M059J (cell line): ENCODE measurements at regions not wholly inside any gene's neighbourhood (a gene's known extent, or its start where the extent isn't known, plus 50 kb on each side); places are given as distances from the start of the nearest gene placed in this dataset.

Experiments
- DNase-seq: peaks from one replicate; pipeline ENCODE4 v3.0.0-alpha.2; 2012; ENCODE audit warnings: low read depth

DNA sequence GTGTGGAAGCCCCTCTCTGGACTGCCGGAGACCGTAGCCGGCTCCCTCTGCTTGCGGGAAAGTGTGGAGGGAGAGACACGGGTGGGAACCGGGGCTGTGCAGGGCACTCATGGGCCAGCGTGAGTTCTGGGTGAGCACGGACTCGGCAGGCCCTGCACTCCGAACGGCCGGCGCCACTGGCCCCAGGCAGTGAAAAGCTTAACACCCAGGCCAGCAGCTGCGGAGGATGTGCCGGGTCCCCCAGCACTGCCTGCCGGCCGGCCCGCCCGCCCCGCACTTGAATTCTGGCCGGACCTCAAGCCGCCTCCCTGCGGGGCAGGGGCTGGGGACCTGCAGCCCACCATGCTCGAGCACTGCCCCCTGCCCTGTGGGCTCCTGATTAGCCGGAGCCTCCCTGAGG, 147.0 kb downstream of the FGF9 start:
- no peak for DNase-seq

DNA sequence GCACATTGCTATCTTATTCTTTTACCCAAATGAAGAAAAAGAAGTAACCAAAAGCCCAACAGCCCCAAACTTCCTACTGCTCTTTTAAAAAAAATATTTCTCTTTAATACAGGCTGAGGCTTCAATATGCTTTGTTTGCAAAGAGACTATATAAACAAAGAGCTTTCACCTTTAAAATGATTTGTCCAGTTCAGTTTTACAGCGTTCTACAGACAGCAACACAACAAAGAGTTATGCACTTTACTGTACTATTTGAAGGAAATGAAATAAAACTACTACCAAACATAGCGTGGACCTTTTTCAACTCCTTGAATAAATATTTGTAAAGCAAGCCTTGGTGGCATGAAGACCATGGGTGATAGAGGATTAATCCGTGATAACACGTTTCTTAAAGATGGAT, 151.2 kb downstream of the FGF9 start:
- DNase-seq: no peak

DNA sequence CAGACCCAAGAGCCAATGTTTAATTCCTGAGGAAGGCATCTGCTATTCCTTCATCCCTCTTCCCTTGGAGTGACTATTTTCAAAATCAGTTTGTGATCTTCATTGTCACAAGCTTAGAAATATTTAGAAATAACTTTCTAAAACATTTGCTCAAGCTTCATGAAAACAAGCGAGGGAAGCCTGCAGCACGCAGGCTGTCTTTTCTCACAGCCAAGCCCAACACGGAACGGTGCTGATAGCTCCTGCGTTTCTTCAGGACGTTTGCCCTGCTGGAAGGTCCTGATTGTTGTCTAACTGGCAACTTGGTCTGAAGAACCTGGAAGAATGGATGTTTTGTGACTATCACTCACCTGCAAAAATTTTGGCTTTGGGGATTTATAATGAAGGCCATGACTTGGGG, 152.5 kb downstream of the FGF9 start:
- DNase-seq: no peak

DNA sequence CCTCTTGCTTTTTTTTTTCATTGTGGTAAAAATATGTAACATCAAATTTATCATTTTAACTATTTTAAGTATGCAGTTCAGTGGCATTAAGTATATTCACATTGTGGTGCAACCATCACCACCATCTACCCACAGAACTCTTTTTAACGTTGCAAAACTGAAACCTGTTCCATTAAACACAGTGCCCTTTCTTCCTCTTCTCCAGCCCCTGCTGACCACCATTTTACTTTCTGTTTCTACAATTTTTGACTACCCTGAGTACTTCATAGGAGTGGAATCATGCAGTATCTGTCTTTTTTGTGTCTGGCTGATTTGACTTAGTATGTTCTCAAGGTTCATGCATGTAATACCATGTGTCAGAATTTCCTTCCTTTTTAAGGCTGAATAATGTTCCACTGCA, 153.1 kb downstream of the FGF9 start:
- DNase-seq: no peak

DNA sequence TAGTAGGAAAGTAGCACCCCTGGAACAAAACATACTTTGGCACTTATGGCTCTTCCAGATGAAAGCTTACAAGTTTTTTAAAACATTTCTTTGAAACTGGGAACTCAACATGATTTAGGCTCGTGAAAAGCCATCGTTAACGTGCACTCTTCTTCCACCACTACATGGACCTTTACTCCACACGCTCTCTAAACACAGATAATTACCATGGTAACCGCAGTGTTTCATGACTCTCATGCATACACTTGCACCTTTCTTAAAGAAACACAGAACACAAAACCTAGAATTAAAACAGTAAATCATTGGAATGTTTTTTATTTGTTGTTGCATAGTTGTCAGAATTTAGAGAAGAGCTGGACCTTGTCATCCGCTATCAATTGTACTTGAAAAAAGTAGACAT, 154.3 kb downstream of the FGF9 start:
- no peak for DNase-seq

DNA sequence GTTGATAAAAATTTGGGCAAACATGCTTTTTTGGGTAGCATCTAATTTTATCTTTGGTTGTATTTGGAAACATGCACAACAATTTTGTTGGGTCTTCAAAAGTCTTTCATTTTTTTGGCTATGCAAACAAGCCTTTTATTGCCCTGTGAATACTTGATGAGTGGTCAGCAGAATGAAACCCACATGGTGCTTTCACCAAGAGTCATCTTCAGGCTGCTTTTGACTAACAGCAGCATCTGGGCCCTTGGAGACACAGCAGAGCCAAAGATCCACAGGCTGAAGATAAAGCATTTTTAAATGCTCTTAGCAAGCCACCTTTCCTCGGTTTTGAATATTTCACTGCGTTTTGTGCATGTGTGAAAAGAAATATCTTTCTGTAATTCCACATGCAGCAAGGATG, 154.9 kb downstream of the FGF9 start:
- DNase-seq: no peak

DNA sequence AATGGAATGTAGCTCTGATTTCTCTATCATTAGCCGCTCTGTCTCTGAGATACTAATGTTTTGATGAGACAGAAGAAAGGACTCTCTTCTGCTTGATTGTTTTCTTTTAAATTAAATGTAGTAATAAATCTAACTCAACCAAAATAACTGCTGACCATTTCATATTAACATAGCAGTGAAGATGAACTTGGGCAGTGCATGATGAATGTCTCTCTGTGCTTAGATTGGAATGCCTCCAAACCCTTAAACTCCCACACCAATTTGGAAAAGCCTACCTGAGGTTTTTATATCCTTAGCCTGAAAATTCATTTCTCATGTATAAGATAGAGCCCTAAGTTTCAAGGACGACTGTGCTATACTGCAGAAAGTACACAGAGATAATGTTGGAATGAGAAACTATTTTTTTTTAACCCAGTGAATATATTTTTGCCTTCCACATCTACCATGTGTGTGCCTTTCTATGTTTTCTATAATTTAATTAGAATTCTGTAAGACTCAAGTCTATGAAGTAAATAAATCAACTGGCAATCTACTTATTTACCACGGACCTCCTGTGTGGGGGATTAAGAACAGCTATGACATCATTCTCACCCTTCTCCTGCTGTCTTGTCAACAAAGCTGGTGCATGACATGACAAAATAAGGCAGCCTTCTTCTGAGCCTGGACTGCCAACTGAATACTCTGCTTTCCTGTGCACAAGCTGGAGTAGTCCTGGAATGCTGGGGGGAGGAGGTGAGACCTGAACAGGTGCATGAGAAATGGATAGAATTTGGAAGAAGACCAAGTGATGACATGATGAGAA, 155.5 kb downstream of the FGF9 start:
- DNase-seq: no peak

DNA sequence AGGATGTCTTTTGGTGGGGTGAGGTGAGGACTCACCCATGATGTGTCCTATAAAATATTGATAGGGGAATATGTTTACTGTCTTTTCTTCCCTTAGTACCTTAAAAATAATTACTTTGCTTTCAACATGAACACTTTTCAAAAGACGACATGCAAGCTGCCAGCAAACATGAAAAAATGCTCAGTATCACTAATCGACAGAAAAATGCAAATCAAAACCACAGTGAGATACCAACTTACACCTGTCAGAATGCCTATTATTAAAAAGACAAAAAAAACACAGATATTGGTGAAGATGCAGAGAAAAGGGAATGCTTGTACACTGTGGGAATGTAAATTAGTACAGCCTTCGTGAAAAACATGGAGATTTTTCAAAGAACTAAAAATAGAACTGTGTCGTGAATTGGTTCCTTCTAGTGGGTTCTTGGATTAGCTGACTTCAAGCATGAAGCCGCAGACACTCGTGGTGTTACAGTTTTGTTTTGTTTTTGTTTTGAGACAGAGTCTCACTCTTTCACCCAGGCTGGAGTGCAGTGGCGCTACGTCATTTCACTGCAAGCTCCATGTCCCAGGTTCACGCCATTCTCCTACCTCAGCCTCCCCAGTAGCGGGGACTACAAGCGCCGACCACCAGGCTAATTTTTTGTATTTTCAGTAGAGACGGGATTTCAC, 160.9 kb downstream of the FGF9 start:
- DNase-seq: no peak

DNA sequence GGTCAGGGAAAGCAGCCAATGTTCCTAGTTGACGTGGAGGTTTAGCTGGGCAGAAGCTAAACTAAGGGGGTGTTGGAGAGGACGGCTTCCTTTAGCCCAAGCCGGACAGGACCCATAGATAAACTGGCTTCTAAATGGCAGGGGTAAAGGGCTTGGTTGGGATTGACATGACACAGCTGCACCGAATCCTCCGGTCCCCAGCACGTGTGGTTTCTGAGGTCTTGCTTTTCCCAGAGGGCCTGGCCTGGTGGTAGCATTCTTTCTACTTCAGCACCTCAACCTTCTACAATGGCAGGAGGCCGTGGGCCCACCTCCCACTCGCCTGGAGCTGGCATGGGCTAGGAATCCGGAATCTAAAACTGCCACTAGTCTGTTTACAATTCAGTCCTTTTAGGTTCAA, 163.0 kb downstream of the FGF9 start:
- DNase-seq: no peak

DNA sequence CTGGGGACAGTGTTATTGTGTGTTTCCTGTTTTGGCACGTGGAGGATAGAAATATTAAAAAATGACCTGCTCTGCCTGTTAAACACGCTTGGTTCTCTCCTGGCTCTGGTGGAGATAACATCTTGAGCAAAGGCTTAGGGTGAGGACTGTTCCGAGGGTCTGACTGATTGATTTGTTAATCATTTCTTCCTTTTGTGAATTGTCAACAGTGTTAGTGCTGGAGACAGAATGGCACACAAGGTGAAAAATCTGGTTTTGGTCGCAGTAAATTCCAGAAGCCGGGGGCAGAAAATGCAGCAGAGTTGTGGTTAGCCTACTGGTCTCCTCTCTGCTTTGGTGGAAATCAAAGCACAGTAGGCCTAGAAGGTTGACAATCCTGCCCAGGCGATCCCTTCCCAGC, 163.6 kb downstream of the FGF9 start:
- no peak for DNase-seq

DNA sequence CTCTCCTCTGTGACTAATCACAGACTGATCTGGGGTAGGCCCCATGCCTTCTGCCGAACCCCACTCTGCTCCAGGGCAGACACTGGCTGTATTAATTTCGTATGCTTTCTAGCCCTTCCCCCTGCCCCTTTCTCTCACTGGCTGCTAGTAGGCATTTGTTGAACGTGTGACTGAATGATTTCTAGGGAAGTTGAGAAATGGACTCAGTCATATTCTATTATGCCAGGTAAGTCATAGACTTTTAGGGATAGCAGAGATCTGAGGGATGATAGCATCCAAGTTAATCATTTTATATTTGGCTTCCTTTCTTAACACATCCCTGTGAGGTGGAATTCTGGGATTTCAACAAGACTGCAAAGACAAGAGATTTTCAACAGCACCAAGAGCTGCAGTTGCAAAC, 166.4 kb downstream of the FGF9 start:
- no peak for DNase-seq

DNA sequence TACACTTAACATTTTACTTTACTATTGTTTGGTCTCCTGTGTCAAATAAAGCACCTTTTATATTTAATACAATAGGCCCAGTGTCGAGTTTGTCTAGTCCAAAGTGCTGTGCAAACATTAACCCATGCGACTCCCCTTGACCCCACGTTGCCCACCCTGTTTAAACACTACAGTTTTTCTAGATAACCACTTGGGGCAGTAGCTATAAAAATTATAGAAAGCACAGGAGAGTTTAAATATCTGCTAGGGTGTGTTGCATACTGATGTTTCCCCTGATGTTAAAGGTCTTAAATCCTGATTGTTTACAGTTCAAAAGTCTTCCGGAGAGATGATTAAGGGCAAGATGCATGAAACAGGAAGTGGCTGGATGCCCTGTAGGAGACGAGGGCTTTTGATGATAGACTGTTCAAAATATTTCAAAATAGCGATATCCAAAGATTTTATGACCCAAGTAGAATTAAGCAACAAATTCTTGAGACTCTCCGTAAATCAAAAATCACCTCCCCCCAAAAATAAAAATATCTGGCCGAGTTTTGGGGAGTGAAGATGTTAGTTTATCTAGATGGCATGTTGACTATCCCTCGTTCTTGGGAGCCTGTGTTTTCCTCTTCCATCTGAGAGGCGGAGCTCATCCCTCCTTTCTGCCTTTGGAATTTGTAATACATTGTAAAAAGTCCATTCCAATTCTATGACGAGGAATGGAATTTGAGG, 167.1 kb downstream of the FGF9 start:
- no peak for DNase-seq

DNA sequence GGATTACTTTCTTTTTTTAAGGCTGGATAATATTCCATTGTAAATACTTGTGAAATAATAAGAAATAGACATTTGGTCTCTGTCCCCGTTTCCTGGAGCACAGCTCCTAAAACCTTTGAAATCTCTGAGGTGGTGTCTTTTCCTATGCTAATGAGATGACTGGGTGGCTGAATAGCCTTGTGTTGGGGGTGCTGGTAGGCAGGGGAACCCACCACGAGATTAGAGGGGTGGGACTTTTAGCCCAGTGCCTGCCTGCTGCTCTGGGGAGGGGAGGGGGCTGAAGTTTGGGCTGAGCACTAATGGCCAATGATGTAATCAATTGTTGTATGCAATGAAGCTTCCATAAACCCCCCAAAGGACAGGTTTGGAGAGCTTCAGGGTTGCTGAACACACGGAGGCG, 175.7 kb downstream of the FGF9 start:
- no peak for DNase-seq

DNA sequence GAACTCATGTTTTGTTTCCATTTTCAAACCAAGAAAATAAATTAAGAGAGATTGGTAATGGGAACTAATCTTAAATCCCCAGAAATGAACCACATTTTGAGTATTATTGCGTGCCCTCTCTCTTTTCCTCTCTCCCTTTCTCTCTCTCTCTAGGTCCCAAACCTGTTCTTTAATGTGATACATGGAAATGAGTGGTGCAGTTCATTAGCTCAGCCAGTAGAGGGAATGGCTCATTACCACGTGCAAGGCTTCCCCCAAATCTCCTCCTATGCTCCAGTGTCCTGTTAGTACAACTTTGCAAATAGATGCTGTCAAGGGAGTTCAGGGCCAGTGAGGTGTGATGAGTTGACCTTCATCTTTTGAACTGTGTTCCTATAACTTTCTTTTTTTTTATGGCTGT, 178.4 kb downstream of the FGF9 start:
- peak; percentile 1 for DNase-seq

DNA sequence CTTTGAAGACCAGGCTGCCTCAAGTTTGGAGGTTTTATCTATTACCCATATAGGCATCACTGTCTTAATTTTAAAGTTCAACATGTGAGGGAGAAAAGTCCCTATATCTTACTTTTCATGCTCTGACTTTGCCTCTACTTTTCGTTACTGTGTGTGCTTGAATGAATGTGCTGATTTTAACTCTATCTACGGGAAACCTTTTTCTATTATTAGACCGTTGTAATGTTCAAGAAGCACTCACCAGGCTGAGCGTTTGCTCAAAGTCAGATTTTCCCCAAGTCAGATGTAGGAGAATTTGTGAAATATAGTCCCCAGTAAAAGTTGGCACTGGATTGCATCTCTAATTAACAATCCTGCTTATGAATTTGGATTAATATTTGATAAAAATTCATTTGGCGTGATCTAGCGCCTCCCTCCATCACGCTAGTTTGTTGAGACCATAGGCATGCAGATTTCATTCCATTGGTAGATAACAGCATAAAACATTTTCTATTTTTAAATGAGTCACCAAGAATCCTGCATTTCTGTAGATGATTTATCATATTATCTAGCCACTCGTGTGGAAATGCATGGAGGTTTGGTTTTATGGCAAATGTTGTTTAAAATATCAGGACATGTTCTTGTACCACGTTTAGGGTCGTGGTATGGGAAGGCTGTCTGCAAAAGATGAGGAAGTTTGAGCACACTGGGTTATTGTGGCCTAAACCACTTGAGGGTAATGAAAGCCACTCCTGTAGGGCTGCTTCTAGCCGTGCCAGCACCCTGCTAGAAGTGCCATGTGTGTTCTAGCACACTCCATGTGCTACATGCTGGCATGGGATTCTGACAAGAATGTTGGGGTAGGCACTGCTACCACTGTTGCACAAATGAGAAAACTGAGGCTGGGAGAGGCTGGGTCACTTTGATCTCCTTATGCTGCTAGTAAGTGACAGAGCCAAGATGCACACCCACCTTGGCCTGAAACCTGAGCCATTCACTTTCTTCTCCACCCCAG, 179.4 kb downstream of the FGF9 start:
- no peak for DNase-seq

DNA sequence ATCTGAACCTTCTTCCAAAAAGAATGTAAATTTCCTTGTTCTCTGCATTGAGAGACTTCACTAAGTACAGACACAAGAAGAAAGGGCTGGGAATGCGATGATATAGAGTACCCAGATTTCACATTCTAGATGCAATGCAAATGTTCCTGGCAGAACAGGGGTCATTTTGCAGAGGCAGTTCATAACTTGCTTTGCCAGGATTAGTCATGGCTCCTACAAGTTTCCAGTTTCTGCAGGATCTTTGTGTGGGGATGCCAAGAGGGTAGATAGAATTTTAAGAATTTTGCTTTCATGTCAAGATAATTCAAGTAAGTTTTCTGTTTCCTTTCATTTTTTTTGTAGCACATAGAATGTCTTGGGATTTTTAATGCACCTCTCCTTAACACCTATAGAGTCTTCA, 181.2 kb downstream of the FGF9 start:
- DNase-seq: no peak

DNA sequence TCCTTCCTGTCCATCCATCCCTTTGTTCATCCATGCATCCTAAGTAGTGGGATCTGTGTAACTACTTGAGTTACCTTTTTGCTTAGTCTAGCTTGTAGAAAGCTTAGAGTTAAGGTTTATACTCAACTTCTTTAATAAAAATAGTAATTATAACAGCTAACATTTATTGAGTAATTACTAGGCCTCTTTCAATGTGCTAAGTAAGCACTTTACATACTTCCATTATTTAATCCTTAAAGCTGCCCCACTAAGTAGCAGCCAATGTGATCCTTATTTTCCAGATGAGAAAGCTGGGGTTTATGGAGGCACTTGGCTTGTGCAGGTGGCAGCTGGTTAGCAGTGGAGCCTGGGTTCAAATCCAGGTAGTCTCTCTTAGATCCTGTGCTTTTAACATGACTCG, 182.9 kb downstream of the FGF9 start:
- no peak for DNase-seq

DNA sequence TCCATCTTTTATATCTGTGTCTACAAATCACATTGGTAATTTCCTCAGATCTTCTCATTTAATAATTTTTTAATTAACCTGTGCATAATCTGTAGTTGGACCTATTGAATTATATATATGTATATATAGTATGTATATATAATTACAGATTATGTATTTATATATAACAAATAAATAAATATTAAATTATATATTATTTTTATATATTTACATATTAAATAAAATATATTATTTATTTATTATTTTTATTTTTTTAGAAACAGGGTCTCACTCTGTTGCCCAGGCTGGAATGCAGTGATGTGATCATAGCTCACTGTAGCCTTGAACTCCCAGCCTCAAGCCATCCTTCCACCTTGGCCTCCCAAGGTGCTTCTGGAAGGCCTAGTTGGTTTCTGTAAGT, 197.9 kb downstream of the FGF9 start:
- DNase-seq: no peak

DNA sequence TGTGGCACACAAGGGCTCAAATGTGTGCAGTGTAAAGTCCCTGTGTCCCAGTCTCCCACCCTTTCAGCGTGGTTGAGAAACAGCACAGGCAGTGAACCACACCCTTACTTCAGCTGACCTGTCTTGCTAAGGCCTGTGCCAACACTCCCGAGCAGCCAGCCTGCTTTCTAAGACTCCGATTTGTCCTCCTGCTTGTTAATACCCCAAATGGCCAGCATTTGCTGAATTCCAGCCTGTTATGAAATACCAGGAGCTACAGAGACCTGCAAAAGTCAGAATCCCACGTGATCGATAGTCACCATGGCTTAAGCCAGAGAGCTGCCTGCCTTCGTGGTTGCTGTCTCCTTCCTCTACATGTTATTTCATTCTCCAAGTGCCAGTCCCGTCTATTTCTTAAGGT, 200.5 kb downstream of the FGF9 start:
- no peak for DNase-seq

DNA sequence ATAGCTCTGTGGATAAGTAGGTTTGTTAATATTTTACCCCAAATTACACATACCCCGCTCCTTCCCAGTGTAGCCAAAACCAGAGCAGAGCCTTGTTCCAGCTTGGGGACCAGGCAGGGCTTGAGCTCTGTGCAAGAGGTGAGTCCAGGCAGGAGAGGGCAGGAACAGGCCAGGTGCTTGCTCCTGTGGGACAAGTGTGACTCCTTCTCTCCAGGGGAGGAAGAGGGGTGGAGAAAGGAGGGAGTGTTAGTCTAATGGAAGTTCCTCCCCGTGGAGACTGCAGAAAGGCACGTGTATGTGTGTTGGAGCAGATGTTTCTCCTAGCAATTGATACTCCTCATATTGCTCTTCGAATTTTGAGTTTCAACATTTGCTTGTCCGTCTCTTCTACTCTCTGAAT, 201.0 kb downstream of the FGF9 start:
- DNase-seq: no peak

DNA sequence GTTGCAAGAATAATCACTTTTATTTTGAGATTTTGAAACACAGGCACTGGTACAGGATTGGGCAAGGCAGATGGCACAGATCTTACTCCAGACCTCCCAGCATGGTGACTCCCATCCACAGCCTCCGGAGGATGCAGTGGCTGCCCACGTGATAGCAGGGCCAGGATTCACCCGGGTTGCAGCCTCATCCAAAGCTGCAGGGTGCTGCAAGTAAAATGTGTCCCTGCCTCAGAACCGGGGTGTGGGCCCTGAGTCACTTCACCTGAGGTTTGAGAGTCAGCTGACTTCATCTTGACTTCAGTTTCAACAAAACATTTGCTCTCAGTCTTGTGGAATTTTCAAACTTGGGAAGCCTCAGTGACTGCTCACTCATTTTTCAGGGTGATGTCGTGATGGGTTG, 201.9 kb downstream of the FGF9 start:
- no peak for DNase-seq

DNA sequence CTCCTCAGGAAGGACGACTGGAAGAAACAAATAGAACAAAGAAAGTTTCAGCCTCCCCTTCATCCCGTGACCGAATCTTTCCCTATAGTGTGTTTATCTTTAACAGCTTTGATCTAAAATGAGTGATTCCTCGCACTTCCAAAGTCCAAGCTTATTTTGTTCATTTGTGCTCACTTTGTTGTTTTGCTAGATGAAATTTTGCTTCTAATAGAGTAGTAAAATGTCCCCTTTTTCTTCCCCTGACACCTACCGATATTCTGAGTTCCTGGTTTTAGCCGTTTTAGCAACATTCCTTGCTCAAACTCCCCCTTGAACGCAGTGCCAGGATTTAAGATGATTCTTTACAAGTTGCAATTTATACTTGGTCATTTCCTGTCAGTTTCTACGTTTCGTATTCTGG, 204.2 kb downstream of the FGF9 start:
- no peak for DNase-seq
